OCI-LY1 (cell line): ENCODE measurements at regions not wholly inside any gene's neighbourhood (a gene's known extent, or its start where the extent isn't known, plus 50 kb on each side); places are given as distances from the start of the nearest gene placed in this dataset.

Experiments
- CTCF ChIP-seq: fragments of 200-600 bp; sonication (generic), shearing (Covaris generic); IDR thresholded peaks from 2 replicates; pipeline ENCODE4 v1.5.1; 2017; ENCODE audit warnings: mild to moderate bottlenecking, antibody characterized with exemption, low read length, moderate library complexity, mixed read lengths
- EZH2 ChIP-seq: fragments of 200-600 bp; sonication (generic), shearing (Covaris generic); IDR thresholded peaks from 2 replicates; pipeline ENCODE4 v1.8.0; 2017; ENCODE audit warnings: borderline replicate concordance, mixed run types, mild to moderate bottlenecking, antibody characterized with exemption, low read length, moderate library complexity, mixed read lengths

- TF ChIP-seq CTCF (no peak), EZH2 (no peak)
Observed at GRCh38 chr14:34137001-34137745, 186.3 kb upstream of the EGLN3 start.
